GM23338 (cell line): ENCODE measurements at regions not wholly inside any gene's neighbourhood (a gene's known extent, or its start where the extent isn't known, plus 50 kb on each side); places are given as distances from the start of the nearest gene placed in this dataset.

Source experiments
- EZH2 ChIP-seq: fragments of 200-600 bp; sonication (generic); IDR thresholded peaks from one replicate; pipeline ENCODE4 v1.8.0; 2017; ENCODE audit warnings: antibody characterized with exemption, mild to moderate bottlenecking, low read depth; ENCODE audit not compliant: unreplicated experiment
- NANOG ChIP-seq: IDR thresholded peaks from 2 replicates; pipeline ENCODE4 v1.6.1; 2016; ENCODE audit warnings: antibody characterized with exemption, borderline replicate concordance
- POLR2AphosphoS5 ChIP-seq: IDR thresholded peaks from 2 replicates; pipeline ENCODE4 v1.6.1; 2016; ENCODE audit warnings: antibody characterized with exemption, low read depth
- ZNF331 ChIP-seq: fragments of 250-450 bp; sonication (Bioruptor Pico); IDR thresholded peaks from 2 replicates; pipeline ENCODE4 v1.5.0; 2020; ENCODE audit warnings: low read depth, mild to moderate bottlenecking, moderate library complexity
- TF ChIP-seq, protein P1 (sequence below), 2 experiments: fragments of 200-600 bp in 1 of 2; sonication (generic) in 1 of 2; conservative IDR thresholded peaks; 2 replicates each; pipeline versions ENCODE4 v1.5.1 to v1.6.1; 2016 to 2017; ENCODE audit warnings: antibody characterized with exemption in 2 of 2, low read depth in 2 of 2, mild to moderate bottlenecking in 2 of 2, moderate library complexity in 1 of 2

DNA sequence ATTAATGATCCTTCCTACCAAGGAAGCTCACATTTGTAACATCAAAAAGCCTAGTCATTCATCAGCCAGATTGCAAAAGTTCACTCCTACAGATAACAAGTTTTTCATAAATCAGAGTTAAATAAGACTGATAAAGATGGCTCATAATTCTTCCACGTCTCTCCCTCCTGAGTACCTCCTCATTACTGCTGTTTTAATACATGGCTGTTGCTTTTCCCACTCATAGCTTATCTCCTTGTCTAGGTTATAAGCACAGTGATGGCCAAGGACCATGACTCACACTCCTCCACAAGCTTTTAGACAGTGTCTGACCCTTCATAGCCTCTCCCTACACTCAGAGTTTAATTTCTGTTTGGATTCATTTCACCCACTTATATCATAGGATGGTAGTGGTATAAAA lies 100.9 kb upstream of the MON1B start:
- TF ChIP-seq, protein P1, sequence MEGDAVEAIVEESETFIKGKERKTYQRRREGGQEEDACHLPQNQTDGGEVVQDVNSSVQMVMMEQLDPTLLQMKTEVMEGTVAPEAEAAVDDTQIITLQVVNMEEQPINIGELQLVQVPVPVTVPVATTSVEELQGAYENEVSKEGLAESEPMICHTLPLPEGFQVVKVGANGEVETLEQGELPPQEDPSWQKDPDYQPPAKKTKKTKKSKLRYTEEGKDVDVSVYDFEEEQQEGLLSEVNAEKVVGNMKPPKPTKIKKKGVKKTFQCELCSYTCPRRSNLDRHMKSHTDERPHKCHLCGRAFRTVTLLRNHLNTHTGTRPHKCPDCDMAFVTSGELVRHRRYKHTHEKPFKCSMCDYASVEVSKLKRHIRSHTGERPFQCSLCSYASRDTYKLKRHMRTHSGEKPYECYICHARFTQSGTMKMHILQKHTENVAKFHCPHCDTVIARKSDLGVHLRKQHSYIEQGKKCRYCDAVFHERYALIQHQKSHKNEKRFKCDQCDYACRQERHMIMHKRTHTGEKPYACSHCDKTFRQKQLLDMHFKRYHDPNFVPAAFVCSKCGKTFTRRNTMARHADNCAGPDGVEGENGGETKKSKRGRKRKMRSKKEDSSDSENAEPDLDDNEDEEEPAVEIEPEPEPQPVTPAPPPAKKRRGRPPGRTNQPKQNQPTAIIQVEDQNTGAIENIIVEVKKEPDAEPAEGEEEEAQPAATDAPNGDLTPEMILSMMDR (conservative IDR thresholded peaks at IDR 0.05; ENCODE audit: low read depth in 2 of 2) = no peak
- TF ChIP-seq NANOG (no peak), EZH2 (no peak), POLR2AphosphoS5 (no peak), ZNF331 (CRISPR knock-in tag) (no peak)
